Cardiac septum (tissue), 1 donor: ENCODE measurements at regions not wholly inside any gene's neighbourhood (a gene's known extent, or its start where the extent isn't known, plus 50 kb on each side); places are given as distances from the start of the nearest gene placed in this dataset.

Source experiments
- DNase-seq: peaks from one replicate; pipeline ENCODE4 v3.0.0-alpha.2; 2020; ENCODE audit warnings: low spot score
- intact Hi-C: fragments of 100-400 bp; cut with DNase I; formaldehyde crosslinking; loops from one replicate; pipeline ENCODE4 v1.14.0; 2022
- donor health status: DM: no; HTN: no; CAD: no.

- intact Hi-C loops = no loop called here
- DNase-seq = no peak
These were observed 650.2 kb upstream of the DIPK2B start for GRCh38 chrX:45850775-45851433.

DNA sequence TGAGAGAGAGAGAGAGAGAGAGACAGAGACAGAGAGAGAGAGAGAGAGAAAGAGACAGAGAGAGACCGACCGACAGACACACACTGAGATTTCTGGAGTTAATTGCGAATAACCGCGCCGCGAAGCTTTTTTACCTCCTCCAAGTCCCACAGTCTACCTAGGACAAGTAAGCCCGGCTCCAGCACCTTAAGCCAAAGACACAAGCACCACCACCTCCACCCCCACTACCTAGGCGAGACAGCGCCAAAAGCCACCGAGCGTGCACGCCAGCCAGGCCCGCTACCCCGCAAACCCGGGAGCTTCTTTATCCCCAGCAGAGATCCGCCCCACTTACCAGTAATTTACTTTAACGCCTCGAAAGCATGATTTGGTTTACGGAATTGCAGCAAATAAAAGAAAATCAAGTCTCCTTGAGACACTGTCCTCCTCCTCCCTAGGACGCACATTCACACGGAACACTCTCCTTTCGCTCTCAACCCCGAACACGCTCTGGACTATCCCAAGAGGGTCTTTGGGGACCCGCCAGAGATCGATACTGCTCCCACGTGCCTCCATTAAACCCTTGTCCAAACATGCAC lies 649.6 kb upstream of the DIPK2B start:
- intact Hi-C loops = no loop called here
- DNase-seq = no peak

DNA sequence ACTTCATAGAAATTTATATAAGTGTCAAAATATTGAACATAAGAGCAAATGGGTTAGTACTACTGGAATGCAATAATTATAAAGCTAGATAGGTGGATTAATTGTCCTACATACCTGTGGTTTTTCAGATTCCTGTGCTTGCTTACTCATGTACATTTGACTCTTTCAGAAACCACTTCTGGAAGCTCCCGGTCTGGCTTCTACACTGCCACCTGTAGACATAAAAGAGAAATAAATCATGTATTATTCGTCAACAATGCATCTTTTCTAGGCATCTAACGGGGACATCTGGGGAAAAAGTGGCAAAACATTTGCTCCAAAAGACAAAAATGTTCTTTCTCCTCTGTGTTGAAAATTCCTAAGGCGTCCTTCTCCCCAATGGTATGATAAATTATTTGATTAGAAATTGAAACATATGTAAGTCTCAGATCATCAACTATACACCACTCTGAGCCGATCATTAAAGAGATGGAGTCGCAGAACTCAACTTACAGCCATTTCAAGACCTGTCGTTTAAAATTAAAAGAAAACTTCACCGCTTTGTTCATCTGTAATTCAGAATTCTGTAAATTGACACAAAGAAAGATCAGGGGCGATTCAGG lies 648.7 kb upstream of the DIPK2B start:
- intact Hi-C loops = loop anchor here (10.0 kb wide), 1 partner anchor 335 kb away; no protein-coding TSS in a partner anchor
- no peak for DNase-seq

GRCh38 chrX:45847961-45848360 lies 647.3 kb upstream of the DIPK2B start:
- no peak for DNase-seq
- intact Hi-C loops = loop anchor here (10.0 kb wide), 1 partner anchor 333 kb away; no protein-coding TSS in a partner anchor

DNA sequence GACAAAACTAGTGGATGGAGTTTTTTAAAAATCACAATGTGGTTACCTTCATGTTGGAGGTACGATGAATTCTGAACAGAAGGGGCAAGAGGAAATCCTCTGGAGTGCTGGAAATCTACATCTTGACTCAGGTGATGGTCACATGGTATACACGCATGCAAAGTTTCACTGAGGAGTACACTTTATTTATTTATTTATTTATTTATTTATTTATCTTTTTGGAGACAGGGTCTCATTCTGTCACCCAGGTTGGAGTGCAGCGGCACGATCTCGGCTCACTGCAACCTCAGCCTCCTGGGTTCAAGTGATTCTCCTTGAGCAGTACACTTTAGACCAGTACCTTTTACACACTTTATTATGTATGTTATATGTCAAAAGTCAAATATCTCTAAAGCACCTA lies 645.7 kb upstream of the DIPK2B start:
- DNase-seq = no peak
- intact Hi-C loops = loop anchor here (10.0 kb wide), 1 partner anchor 332 kb away; no protein-coding TSS in a partner anchor

GRCh38 chrX:45845142-45845541 lies 644.5 kb upstream of the DIPK2B start:
- intact Hi-C loops = loop anchor here (10.0 kb wide), 1 partner anchor 330 kb away; no protein-coding TSS in a partner anchor
- DNase-seq = no peak

- intact Hi-C loops = loop anchor here (10.0 kb wide), 1 partner anchor 329 kb away; no protein-coding TSS in a partner anchor
These were observed 642.8 kb upstream of the DIPK2B start for GRCh38 chrX:45843518-45843917.

GRCh38 chrX:45842926-45843315 lies 642.2 kb upstream of the DIPK2B start:
- intact Hi-C loops = loop anchor here (10.0 kb wide), 1 partner anchor 328 kb away; no protein-coding TSS in a partner anchor
- no peak for DNase-seq

More at GRCh38 chrX:45843518-45843917, 642.8 kb upstream of the DIPK2B start:
- DNase-seq = no peak

- intact Hi-C loops = loop anchor here (10.0 kb wide), 1 partner anchor 328 kb away; no protein-coding TSS in a partner anchor
These were observed 641.7 kb upstream of the DIPK2B start for GRCh38 chrX:45842207-45842925.

GRCh38 chrX:45840411-45840950 lies 639.8 kb upstream of the DIPK2B start:
- intact Hi-C loops = loop anchor here (10.0 kb wide), 1 partner anchor 326 kb away; no protein-coding TSS in a partner anchor
- DNase-seq = no peak

More at GRCh38 chrX:45842207-45842925, 641.7 kb upstream of the DIPK2B start:
- no peak for DNase-seq

DNA sequence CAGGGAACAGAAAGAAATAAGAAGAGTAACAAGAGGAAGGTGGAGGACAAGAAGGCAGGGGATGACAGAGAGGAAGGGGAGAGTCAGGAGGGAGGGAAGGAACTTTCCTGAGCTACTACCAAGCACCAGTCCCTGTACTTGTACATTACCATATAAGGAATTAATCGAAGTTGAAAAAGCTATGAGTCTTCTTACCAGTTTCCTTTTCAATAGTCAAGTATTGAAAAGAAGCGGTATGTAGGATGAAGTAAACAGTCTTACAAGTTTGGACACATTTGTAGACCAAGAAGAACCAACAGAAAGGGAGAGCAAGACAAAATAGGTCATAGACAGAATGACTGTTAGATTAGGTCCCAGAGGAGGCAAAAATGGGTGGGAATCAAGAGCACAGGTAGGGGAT lies 629.7 kb upstream of the DIPK2B start:
- DNase-seq = no peak
- intact Hi-C loops = no loop called here

- intact Hi-C loops = no loop called here
- DNase-seq = no peak
These were observed 623.8 kb upstream of the DIPK2B start for GRCh38 chrX:45824471-45824870.

GRCh38 chrX:45823536-45823935 lies 622.9 kb upstream of the DIPK2B start:
- intact Hi-C loops = no loop called here
- DNase-seq = no peak

GRCh38 chrX:45822124-45822523 lies 621.4 kb upstream of the DIPK2B start:
- intact Hi-C loops = no loop called here
- no peak for DNase-seq

DNA sequence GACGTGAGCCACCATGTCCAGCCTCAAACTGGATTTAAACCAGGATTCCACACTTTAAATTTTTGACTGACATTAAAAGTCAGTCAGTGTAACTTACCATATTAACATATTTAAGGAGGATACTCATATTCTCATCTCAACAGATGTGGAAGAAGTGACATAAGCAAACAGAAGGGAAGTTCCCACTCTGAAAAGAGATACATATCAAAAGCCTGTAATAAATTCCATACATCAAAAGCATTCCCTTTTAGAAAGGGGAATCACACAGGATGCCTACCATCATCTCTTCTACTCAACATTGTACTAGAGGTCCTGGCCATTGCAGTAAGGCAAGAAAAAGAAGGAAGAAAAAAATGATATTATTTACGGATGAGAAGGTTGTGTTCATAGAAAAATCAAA lies 618.2 kb upstream of the DIPK2B start:
- no peak for DNase-seq
- intact Hi-C loops = no loop called here

DNA sequence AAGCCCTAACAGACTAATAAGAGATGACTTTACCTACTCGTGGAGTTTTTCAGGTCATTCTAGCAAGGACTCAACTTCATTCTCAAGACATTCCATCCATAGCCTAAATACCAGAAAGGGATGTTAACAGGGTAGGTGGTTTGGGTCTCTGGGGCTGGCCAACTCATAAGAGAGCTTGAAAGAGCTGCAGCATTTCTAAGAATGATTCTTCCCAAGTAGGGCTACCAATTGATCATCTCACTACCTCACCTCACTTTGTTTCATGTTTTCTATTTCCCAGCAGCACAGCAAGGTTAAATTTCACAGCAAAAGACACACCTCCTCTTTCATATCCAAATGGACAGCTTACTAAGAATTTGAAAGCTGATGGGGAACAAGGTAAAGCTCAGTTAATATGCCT lies 614.8 kb upstream of the DIPK2B start:
- intact Hi-C loops = no loop called here
- DNase-seq = no peak

GRCh38 chrX:45811326-45811725 lies 610.6 kb upstream of the DIPK2B start:
- intact Hi-C loops = no loop called here
- DNase-seq = no peak

DNA sequence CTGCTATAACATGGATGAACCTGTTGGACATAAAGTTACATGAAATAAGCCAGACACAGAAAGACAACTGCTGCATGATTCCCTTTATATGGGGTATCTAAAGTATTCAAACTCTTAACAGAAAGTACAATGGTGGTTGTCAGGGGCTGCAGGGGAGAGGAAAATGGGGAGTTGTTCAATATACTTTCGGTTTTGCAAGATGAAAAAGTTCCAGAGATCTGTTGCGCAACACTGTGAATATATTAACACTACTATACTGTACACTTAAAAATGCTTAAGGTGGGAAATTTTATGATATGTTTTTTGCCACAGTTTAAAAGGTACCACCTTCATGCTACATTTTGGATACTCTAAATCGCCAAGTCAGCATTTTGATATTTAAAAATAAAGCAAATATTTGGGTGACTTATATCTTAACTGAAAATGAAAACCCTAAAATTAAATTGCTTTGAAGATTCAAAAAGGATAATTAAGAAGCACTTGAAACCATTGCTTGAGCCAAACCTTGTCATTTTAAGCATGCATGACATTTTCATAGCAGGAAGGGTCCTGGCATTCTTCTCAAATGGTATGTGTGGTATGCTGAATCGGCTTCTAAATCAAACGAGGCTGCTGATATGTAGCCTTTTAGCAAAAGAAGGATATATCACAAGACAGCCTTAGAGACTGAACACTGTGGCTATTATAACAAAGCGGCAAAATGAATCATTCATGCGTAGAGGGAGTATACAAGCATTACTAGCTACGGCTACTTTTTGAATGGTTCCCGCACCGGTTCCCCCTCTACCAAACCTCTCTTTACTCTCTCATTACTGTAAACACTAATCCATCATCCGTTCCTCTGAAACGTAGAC lies 607.1 kb upstream of the DIPK2B start:
- DNase-seq = no peak
- intact Hi-C loops = loop anchor here (10.0 kb wide), 1 partner anchor 567 kb away; no protein-coding TSS in a partner anchor
